IgD-negative memory B cell (primary cell): ENCODE measurements at regions not wholly inside any gene's neighbourhood (a gene's known extent, or its start where the extent isn't known, plus 50 kb on each side); places are given as distances from the start of the nearest gene placed in this dataset.

Experiments used
- H3K27ac Mint-ChIP-seq, 3 donors: one replicate each; pipeline ENCODE4 v1.8.0; 2020 to 2022; ENCODE audit warnings: mild to moderate bottlenecking in 3 of 3, mixed read lengths in 3 of 3, moderate library complexity in 1 of 3
- H3K27me3 Mint-ChIP-seq: one replicate; pipeline ENCODE4 v1.8.0; 2021; ENCODE audit warnings: mixed read lengths
- H3K36me3 Mint-ChIP-seq: one replicate; pipeline ENCODE4 v1.8.0; 2020; ENCODE audit warnings: mild to moderate bottlenecking, mixed read lengths
- H3K4me1 Mint-ChIP-seq, 3 donors: one replicate each; pipeline ENCODE4 v1.8.0; 2020 to 2022; ENCODE audit warnings: mixed read lengths in 3 of 3, mild to moderate bottlenecking in 1 of 3
- H3K4me3 Mint-ChIP-seq, 4 donors: one replicate each; pipeline ENCODE4 v1.8.0; 2020 to 2022; ENCODE audit warnings: mild to moderate bottlenecking in 4 of 4, mixed read lengths in 4 of 4, moderate library complexity in 3 of 4
- H3K9me3 Mint-ChIP-seq, 3 donors: one replicate each; pipeline ENCODE4 v1.8.0; 2020 to 2021; ENCODE audit warnings: mixed read lengths in 3 of 3, mild to moderate bottlenecking in 1 of 3

GRCh38 chr22:34975721-34976120 lies 90.2 kb upstream of the ISX start:
- Mint-ChIP-seq H3K4me1 (no peaks in the 10 kb centered on the region), H3K27me3 (peaks cover 5% of the 10 kb centered on the region), H3K9me3 (peaks cover 0 to 5% (median 0%) of the 10 kb centered on the region in 3 donors), H3K36me3 (no peaks in the 10 kb centered on the region), H3K27ac (no peak overlapping the region), H3K4me3 (no peak overlapping the region)

GRCh38 chr22:34976474-34976873 lies 89.5 kb upstream of the ISX start:
- H3K27ac Mint-ChIP-seq = no peak overlapping the region
- H3K9me3 Mint-ChIP-seq = peaks cover 0 to 5% (median 0%) of the 10 kb centered on the region in 3 donors
- peaks cover under 1% of the 10 kb centered on the region for H3K36me3 Mint-ChIP-seq
- H3K4me3 Mint-ChIP-seq = no peak overlapping the region
- H3K4me1 Mint-ChIP-seq = no peaks in the 10 kb centered on the region
- H3K27me3 Mint-ChIP-seq = peaks cover 5% of the 10 kb centered on the region

GRCh38 chr22:34976886-34977285 lies 89.1 kb upstream of the ISX start:
- Mint-ChIP-seq H3K9me3 (peaks cover 0 to 5% (median 0%) of the 10 kb centered on the region in 3 donors), H3K27ac (no peak overlapping the region)

GRCh38 chr22:34986523-34986922 lies 79.4 kb upstream of the ISX start:
- H3K36me3 Mint-ChIP-seq = peaks cover under 1% of the 10 kb centered on the region
- H3K27ac Mint-ChIP-seq = no peak overlapping the region
- peaks cover 4% of the 10 kb centered on the region for H3K27me3 Mint-ChIP-seq
- H3K4me3 Mint-ChIP-seq = no peak overlapping the region
- H3K4me1 Mint-ChIP-seq = no peaks in the 10 kb centered on the region
- H3K9me3 Mint-ChIP-seq = peaks cover 7 to 29% (median 10%) of the 10 kb centered on the region in 3 donors

More at GRCh38 chr22:34976886-34977285, 89.1 kb upstream of the ISX start:
- H3K4me3 Mint-ChIP-seq = no peak overlapping the region
- peaks cover 2% of the 10 kb centered on the region for H3K36me3 Mint-ChIP-seq
- no peaks in the 10 kb centered on the region for H3K4me1 Mint-ChIP-seq
- H3K27me3 Mint-ChIP-seq = peaks cover 5% of the 10 kb centered on the region

- Mint-ChIP-seq H3K36me3 (no peaks in the 10 kb centered on the region), H3K27me3 (peaks cover 6% of the 10 kb centered on the region), H3K27ac (no peak overlapping the region), H3K4me3 (no peak overlapping the region), H3K9me3 (peaks cover 0 to 13% (median 4%) of the 10 kb centered on the region in 3 donors), H3K4me1 (no peaks in the 10 kb centered on the region)
These were observed 73.3 kb upstream of the ISX start for GRCh38 chr22:34992672-34993071.

GRCh38 chr22:34993548-34993947 lies 72.4 kb upstream of the ISX start:
- Mint-ChIP-seq H3K36me3 (no peaks in the 10 kb centered on the region), H3K27ac (no peak overlapping the region), H3K4me3 (no peak overlapping the region), H3K4me1 (no peaks in the 10 kb centered on the region), H3K27me3 (peaks cover 6% of the 10 kb centered on the region), H3K9me3 (peaks cover 0 to 4% (median 0%) of the 10 kb centered on the region in 3 donors)

- H3K4me1 Mint-ChIP-seq = no peaks in the 10 kb centered on the region
- H3K27ac Mint-ChIP-seq = no peak overlapping the region
- H3K4me3 Mint-ChIP-seq = no peak overlapping the region
- H3K27me3 Mint-ChIP-seq = peaks cover 6% of the 10 kb centered on the region
- no peaks in the 10 kb centered on the region for H3K9me3 Mint-ChIP-seq
- H3K36me3 Mint-ChIP-seq = no peaks in the 10 kb centered on the region
These were observed 68.2 kb upstream of the ISX start for GRCh38 chr22:34997633-34998299.

GRCh38 chr22:34998921-34999320 lies 67.0 kb upstream of the ISX start:
- Mint-ChIP-seq H3K4me3 (no peak overlapping the region), H3K36me3 (no peaks in the 10 kb centered on the region), H3K4me1 (no peaks in the 10 kb centered on the region), H3K9me3 (no peaks in the 10 kb centered on the region), H3K27me3 (peaks cover 3% of the 10 kb centered on the region), H3K27ac (no peak overlapping the region)

- Mint-ChIP-seq H3K4me1 (no peaks in the 10 kb centered on the region), H3K4me3 (no peak overlapping the region), H3K9me3 (peaks cover 0 to 2% (median 0%) of the 10 kb centered on the region in 3 donors), H3K27ac (no peak overlapping the region), H3K36me3 (no peaks in the 10 kb centered on the region), H3K27me3 (peaks cover 14% of the 10 kb centered on the region)
These were observed 57.7 kb upstream of the ISX start for GRCh38 chr22:35008213-35008612.

- no peaks in the 10 kb centered on the region for H3K36me3 Mint-ChIP-seq
- no peak overlapping the region for H3K4me3 Mint-ChIP-seq
- H3K9me3 Mint-ChIP-seq = peaks cover 0 to 2% (median 0%) of the 10 kb centered on the region in 3 donors
- no peaks in the 10 kb centered on the region for H3K4me1 Mint-ChIP-seq
- peak overlapping the region in 1 of 3 donors; percentile 9 for H3K27ac Mint-ChIP-seq
- H3K27me3 Mint-ChIP-seq = peaks cover 14% of the 10 kb centered on the region
These were observed 55.4 kb upstream of the ISX start for GRCh38 chr22:35010543-35010942.

GRCh38 chr22:35014812-35015211 lies 51.1 kb upstream of the ISX start:
- Mint-ChIP-seq H3K36me3 (no peaks in the 10 kb centered on the region), H3K9me3 (peaks cover 0 to 2% (median 0%) of the 10 kb centered on the region in 3 donors), H3K27me3 (peaks cover 3% of the 10 kb centered on the region), H3K27ac (no peak overlapping the region), H3K4me3 (no peak overlapping the region), H3K4me1 (no peaks in the 10 kb centered on the region)
